ENCODE measurements at regions not wholly inside any gene's neighbourhood (a gene's known extent, or its start where the extent isn't known, plus 50 kb on each side); places are given as distances from the start of the nearest gene placed in this dataset.
A peak's percentile ranks its signal among the peaks of the same experiment; 100 is the strongest.

DNA sequence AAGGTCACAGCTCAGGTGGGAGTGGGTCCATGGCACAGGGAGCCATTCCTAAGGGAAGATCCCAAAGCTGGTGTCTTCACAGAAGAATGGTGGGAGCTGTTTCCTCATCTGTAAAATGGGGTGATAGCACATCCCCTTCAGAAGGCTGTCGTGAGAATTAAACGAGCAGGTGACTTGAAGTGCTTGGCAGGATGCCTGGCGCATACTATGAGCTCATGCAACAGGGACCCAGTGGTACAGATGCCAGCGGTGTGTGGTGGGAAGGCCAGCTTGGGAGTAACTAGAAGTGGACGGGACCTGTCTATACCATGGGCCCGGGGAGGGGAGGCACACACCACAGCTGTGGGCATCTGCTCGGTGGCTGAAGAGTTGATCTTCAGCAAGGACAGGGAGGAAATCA is 189.3 kb upstream of the TNRC6C start:
- no peak for DNase-seq

DNA sequence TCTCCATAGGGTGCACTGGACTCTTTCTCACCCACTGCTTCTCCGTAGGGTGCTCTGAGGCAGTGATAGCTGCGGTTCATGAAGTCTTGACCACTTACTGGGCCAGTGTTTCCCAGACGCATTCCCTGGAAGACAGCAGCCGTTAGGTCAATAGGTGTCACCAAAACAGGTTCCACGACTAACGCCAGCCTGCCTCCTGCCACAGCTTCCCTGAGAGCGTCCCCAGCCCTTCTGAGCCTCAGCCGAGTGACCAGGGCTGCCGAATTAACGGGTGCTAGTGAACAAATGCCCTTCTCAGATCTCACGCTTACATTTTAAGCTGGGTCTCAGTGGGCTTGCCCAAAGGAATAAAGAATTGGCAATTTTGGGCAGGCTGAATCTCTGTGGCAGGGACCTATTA is 188.7 kb upstream of the TNRC6C start:
- no peak for DNase-seq

DNA sequence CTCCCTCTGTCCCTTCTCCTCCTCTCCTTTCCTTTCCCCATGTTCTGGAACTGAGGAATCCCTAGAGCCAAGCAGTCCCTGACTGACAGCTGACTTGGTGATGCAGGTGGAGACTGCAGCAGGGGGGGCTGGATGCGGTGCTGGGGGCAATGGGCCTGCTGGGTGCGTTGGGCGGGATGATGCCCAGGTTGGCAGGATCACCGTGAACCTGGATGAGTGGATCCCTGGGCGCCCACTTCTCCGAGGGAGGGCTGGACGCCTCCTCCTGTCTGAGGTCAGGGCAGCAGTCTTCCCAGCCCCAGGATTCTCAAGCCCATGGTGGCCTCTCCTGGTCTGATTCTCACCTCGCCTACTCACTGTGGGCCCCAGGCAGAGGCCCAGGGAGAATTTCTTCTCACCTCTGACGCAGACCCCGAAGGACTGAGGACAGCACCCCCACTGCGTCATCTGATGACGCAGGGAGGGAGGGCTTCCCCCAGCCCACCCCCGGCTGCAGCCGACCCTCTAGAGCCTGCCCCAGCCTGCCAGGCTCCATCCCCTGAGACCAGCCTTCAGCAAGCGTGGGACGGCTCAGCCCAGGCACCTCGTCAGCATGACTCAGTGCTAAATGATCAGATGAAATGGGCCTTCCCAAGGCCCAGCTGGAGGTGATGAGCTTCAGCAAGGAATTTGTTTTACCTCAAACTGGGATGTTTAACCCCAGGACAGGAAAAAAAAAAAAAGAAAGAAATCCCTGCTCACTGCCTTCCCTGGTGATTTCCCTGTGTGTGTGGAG is 188.0 kb upstream of the TNRC6C start:
- DNase-seq = no peak

DNA sequence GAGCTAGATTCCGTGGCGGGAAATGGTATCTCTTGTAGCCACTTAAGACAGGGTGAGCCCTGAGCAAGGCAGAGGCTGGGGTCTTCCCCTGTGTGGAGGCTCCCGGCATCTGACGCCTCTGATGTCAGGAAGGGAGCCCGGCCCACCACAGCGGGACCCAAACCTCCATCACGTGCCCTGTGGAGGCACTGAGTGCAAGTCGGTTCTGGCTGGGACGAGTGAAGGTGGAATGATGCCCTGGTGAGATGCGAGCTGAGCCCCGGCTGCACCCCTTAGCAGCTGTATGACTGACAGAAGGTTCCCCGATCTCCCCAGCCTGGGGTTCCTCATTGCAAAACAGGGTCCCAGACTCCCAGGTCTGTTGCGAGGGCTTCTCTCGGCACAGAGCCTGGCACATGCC is 187.4 kb upstream of the TNRC6C start:
- DNase-seq = no peak

DNA sequence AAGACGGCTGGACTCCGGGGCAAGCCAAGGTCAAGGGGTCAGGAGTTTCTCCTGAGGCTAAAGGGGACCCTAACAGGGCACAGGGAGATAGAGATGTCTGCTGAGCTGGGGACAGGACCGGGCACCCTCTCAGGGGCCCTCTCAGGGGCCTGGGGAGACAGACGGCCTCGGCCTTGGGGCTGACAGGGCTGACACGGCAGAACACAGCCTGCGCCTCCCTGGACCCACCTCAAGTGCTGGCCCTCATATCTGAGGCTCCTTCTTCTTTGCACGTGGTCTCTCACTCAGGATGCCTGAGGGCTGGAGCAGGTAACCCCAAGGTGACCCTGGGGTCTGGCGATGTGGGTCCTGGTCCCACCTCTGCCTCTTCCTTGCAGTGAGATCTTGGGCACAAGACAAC is 186.9 kb upstream of the TNRC6C start:
- no peak for DNase-seq

DNA sequence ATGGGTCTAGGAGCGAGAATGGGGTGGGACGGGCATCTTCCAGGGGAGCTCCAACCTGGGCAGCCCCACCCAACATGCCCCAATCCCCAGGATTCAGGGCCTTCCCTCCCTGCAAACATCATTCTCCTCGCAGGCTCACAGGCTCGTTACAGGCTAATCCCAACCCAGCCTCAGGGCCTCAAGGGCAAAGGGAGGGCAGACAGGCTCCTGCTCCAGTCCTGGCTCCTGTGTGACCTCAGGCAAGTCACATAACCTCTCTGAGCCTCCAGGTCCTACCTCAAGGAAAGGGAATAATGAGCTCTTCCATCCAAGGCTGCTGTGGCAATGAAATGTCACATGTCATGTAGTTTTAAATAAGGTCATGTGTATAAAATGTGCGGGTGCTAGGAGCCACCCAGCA is 186.5 kb upstream of the TNRC6C start:
- DNase-seq = no peak

DNA sequence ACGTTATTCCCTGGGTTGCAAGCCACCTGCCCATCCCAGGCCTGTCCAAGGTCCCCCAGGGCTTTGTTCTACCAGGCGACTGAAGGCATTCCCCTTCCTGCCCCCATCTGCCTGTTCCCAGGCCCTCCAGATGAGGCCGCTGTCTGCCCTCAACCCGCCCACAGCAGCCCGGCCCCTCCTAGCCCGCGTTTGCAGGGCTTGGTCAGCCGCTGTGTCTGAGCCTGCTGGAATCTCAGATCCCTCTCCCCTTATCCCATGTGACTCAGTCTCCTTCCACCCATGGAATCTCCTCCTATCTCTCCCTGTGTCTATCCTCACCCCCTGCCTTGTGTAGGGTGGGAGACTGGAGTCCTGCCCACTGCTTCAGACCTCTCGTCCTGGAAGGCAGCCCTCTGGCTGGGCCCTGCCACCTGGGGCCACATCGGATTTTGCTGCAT is 186.0 kb upstream of the TNRC6C start:
- DNase-seq = peak; percentile 93

DNA sequence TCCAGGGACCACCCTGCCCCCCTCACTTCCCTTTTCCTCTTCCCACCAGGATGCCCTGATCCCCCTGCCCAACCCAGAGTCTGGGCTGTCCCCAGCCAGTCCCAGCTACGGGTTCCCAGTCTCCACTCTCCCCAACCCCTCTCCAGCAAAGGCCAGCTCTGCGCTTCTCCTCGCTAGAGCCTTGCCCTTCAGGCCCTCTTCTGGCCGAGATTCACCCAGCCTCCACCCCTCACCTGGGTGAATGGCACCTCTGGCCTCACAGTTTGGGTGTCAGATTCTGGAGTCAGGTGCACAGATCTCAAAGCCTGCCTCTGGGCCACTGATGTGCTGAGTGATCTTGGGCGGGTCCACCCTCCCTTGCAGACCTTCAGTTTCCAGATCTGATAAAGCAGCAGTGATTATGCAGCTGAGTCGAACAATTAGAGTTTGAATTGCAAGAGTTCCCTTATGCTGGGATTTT is 185.6 kb upstream of the TNRC6C start:
- DNase-seq = no peak

DNA sequence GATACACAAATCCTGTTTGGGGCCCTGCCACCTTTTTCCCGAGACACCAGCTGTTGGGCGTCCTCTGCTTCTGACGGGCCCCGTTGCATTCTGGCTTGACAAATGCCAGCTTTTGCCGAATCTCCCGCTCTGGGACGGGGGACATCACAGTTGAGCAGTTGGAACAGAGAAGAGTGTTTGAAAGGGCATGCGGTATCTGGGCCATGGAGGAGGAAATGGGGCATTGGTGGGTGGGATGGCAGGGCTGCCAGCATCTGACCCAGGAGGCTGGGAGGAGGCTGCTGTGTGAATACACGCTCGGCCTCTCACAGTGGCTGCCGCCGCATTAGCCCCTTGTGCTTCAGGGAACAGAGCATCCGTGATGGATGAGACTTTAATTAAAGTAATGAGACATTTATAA is 184.3 kb upstream of the TNRC6C start:
- no peak for DNase-seq

DNA sequence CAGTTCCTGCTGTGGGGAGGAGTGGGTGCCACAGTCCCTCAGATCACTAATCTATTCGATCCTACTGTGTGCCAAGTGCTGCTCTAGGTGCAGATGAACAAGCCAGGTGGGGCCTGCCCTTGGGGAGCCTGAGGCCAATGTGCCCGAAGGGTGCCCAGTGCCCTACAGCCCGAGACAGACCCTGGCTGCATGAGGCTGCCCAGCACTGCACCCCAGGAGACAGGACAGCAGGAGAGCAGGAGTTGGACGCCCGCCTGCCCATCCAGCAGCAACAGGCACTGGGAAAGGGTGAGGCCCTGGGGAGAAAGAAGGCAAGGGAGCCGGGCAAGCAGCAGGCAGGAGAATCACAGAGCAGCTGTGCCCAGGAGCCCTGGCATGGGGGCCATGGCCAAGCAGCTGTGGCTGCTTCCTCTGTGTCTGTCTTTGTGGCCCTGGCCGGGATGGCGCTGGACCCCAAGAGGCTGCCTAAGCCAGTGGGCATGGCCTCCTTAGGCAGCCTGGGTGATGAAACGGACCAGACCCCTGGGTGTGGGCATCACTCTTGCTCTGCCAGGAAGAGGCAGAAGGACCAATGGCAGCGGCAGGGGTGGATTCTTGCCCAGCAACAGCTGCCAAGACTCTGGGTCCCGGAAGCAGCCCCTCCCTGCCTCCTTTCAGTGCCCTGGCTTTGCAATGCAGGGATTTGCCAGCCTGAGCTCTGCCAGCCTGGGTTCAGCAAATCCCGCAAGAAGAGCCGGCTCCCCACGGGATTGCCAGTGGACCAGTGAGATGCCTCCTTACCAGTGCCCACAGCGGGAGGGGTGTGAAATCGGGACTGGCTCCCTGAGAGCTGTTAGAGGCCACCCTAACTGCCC is 179.6 kb upstream of the TNRC6C start:
- peak; percentile 58 for DNase-seq

DNA sequence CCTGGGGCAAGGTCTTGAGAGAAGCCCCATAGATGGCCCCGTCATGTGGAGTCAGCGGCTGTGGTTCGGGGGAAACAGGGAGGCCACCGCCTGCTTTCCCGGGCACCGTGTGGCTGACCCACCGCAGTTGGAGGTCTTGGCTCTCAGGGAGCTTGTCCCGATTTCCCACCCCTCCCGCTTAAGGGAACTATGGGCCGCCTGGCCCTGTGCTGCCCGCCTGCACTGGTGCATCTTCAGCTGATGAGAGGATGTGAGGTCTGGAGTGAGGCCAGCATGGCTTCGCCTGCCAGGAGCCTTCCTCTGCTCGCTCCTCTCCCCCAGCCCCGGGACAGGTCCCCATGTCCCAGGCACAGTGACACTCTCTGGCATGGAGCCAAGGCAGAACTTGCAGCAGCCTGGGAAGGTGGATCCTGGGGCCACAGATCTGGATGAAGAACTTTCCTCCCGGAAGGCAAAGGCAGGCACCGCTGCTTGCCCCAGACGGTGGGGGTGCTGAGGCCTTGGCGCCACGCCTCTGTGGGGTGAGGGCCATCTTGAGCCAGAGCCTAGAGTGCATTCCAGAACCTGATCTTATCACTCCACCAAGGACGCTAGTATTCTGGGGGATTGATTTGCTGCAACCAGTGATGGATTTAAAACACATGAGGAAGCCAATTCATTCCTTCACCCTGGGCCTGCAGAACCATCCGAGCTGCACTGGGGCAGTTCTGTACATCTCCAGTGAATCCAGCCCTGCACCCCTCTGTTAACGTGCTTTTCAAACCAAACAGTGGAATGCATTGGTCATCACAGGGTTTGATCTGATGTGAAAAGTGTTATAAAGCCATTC is 178.6 kb upstream of the TNRC6C start:
- no peak for DNase-seq

DNA sequence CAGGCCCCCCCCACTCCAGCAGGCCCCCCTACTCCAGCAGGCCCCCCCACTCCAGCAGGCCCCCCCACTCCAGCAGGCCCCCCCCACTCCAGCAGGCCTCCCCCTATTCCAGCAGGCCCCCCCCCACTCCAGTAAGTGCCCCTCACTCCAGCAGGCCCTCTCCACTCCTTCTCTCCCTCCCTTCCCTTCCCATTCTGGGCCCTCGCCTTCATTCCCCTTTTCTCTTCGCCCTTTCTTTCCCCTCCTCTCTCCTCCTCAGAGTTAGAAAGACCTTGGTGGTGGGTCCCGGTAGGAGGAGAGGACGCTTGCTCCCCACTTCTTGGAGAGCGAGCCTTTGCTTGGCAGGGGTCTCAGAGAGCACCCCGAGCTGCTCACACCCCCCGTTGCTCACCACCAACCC is 177.0 kb upstream of the TNRC6C start:
- DNase-seq = no peak

DNA sequence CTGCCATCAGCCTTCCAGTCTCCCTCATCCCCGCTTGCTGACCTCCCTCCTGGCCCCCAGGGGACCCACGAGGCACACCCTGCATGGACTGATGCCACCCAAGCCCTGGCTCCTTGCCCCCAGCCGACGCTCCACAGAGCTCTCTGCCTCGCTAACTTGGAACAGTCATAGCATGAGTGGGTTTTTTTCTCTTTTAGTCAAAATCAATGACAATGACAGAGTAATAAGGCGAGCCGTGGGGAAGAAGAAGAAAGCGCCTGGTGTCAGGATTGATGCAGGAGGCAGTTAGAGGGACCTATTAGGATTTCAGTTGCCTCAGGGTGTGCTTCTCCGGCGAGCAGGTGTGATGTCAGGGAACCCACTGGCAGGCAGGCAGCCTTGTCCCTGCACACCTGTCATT is 176.3 kb upstream of the TNRC6C start:
- no peak for DNase-seq

DNA sequence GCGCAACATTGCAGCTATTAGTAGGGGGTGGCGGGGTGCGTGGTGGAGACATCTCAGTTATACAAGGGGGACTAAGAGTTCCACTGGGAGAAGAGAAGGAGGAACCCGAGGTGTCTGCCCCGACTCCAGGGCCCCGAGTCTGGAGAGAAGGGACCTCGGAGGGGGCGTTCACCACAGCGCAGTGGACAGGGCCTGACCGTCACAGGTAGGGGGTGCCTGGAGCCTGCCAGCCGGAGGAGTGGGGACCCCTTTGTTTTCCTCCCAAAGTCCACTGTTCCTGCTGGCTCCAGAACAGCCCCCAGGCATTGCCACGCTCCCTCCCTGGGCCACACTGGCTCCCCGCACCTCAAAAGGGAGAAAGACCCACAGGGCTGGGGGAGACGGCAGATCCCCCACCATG is 175.9 kb upstream of the TNRC6C start:
- DNase-seq = no peak

DNA sequence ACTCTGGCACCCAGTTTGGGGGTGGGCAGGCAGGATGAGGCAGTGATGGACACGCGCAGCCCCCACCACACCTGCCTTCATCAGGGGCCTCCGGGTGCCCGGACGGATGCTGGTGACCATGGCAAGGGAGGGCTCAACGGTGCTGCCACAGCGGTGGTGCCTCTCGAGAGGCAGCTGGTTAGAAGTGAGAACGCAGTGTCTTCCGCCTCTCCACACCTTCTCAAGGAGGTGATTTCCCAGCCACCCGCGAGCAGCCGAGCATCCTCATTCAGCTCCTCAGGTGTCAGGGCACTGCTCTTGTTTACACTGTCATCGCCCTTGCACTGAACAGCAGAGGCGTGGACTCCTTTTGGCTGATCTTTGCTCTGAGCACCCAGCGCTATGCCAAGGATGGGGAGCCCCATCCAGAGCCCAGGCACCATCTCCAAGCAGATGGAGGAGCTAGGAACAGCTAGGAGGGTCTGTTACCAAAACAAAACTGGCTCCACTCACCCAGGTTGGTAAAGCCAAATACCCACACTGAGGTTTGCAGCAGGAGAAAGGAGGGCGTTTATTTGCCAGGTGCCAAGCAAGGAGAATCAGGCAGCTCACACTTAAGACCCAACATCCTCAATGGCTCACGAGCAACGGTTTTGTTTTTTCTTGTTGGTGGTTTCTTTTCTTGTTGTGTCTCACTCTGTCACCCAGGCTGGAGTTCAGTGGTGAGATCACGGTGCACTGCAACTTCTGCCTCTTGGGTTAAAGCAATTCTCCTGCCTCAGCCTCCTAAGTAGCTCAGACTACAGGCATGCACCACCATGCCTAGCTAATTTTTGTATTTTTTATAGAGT is 174.3 kb upstream of the TNRC6C start:
- no peak for DNase-seq

DNA sequence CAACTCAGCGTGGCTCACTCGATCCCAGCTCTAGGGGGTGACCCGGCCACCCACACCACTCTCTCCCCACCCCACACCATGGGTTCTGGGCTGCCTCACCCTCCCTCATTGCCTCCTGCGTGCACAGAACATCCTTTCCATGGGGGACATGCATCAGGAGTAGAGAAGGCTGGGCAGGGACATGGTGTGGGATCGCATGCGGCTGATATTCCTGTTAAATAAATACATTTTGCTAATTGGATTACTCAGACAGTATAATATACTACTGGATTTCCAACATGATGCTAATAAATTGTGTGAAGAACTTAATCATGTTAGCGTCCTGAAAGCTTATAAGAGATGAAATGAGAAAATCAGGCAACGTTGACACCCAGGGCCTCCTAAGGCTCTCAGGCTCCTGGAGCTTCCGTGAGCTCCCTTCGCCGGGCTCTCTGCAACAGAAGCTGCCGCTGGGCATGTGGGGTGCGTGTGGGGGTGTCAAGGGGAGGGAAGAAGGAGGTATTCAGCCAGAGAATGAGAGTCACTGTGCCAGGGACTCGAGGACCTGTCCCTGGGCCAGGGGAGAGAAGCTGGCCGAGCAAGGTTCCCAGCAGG is 173.1 kb upstream of the TNRC6C start:
- no peak for DNase-seq

DNA sequence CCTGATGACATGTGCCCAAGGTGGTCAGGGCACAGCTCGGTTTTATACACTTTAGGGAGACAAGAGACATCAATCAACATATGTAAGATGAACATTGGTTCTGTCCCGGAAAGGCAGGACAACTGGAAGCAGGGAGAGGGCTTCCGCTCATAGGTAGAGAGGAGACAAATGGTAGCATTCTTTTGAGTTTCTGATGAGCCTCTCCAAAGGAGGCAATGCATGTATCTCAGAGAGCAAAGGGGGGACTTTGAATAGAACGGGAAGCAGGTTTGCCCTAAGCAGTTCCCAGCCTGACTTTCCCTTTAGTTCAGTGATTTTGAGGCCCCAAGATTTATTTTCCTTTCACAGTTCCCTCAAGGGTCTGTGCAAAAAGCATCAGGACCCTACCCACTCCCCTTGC is 172.4 kb upstream of the TNRC6C start:
- no peak for DNase-seq

DNA sequence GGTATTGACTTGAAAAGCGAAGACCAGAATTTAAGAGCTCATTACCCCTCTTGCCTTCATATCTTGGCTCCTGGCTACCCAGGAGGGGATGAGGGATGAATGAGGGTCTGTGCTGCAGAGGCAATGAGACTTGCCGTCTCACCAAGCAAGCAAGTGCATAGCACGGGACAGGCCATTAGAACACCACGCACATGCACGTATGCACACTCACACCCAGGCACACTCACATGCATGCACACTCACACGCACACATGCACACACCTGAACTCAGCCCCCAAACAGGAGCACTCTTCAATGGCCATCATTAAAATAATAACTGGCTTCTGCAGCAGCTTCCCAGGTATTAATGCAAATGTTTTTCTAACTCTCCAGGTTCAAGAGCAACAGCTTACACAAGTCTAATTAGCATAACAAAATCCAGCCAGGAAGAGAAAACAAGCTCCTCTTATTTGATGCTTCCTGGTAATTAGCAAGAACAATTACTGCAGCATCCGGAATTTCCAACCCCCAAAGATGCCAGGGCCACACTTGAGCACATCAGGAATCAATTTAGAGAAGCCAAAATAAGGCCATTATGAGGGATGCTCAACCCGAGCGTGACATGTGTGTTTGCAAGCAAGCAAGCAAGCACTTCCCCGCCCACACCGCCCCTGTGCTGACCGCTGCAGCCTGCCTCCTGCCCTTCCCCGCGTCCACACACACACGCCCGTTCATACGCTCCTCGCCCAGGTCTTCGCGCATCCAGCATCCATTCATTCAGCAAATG is 171.6 kb upstream of the TNRC6C start:
- DNase-seq = no peak

DNA sequence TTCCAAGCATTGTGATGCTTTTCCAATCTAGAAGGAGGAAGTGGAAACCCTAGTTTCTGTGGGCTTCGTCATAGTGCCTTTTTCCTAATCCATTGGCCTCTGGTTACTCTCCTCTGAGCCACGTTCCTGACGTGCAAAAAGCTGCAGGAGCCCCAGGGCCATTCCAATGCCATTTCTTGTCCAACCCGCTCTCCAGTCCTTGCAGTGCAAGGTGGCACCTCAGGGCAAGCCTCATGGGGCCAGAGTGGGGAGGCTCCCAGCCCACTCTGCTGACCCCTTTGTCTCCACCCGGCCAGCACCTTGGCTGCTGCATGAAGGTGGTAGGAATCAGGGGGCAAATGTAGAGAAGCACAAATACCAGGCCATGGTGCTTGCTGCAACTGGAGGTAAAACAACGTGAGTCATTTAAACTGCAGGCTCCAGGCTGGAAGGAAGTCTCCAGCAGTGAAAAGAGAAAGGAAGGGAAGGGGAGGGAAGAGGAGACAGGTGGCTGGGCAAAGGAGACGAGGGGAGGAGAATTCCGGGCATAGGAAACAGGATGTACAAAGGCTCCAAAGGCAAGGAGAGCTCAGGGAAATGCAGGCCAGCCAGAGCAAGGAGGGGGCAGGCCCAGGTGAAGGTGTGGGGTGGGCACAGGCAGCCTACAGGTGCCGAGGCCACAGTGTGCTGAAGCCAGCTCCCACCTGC is 168.2 kb upstream of the TNRC6C start:
- DNase-seq = no peak

DNA sequence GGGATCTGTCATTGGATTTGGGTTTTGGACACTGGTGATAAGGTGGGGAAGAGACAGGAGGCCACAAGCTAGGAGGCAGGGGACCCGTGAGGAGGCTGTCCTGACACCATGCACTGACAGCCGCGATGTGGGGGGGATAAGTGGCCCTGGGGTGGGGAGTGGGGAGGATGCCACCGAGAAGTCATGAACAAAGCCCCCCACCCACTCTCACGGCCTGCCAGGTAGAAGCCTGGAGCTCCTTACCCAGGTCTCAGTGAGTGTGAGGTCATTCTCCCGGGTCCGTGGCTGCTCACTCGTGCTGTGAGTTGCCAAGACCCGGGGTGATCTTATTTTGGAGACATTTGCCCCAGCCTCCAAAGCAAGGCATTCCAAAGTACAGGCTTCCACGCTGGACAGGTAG is 165.9 kb upstream of the TNRC6C start:
- no peak for DNase-seq

All from 8988T (cell line).